ENCODE measurements at regions not wholly inside any gene's neighbourhood (a gene's known extent, or its start where the extent isn't known, plus 50 kb on each side); places are given as distances from the start of the nearest gene placed in this dataset.
A peak's percentile ranks its signal among the peaks of the same experiment; 100 is the strongest.

GRCh38 chr2:144670080-144670479 is 150.2 kb upstream of the ZEB2 start:
- Histone ChIP-seq H3K27me3 (ENCODE audit: control insufficient read depth, insufficient read depth, low read length) (no peaks in the 10 kb centered on the region), H3K9me3 (replicated peaks; ENCODE audit: low read length) (no peaks in the 10 kb centered on the region), H3K4me1 (ENCODE audit: control insufficient read depth, insufficient read depth, low read length) (no peaks in the 10 kb centered on the region), H3K4me3 (ENCODE audit: low read length) (no peak overlapping the region), H3K4me2 (ENCODE audit: low read length) (no peak overlapping the region), H3K9ac (ENCODE audit: low read depth, low read length) (no peak overlapping the region), H3K36me3 (ENCODE audit: insufficient read depth, low read length) (no peaks in the 10 kb centered on the region)

- no peak overlapping the region for H3K4me3 ChIP-seq (ENCODE audit: low read length)
- no peaks in the 10 kb centered on the region for H3K27me3 ChIP-seq (ENCODE audit: control insufficient read depth, insufficient read depth, low read length)
- H3K4me2 ChIP-seq (ENCODE audit: low read length): no peak overlapping the region
- H3K9ac ChIP-seq (ENCODE audit: low read depth, low read length): no peak overlapping the region
- no peaks in the 10 kb centered on the region for H3K36me3 ChIP-seq (ENCODE audit: insufficient read depth, low read length)
- H3K4me1 ChIP-seq (ENCODE audit: control insufficient read depth, insufficient read depth, low read length): no peaks in the 10 kb centered on the region
- no peaks in the 10 kb centered on the region for H3K9me3 ChIP-seq (replicated peaks; ENCODE audit: low read length)
Observed at GRCh38 chr2:144669196-144669987, 149.5 kb upstream of the ZEB2 start.

- no peaks in the 10 kb centered on the region for H3K9me3 ChIP-seq (replicated peaks; ENCODE audit: low read length)
- H3K36me3 ChIP-seq (ENCODE audit: insufficient read depth, low read length): no peaks in the 10 kb centered on the region
- no peaks in the 10 kb centered on the region for H3K4me1 ChIP-seq (ENCODE audit: control insufficient read depth, insufficient read depth, low read length)
- H3K4me2 ChIP-seq (ENCODE audit: low read length): no peak overlapping the region
- no peak overlapping the region for H3K9ac ChIP-seq (ENCODE audit: low read depth, low read length)
- H3K27me3 ChIP-seq (ENCODE audit: control insufficient read depth, insufficient read depth, low read length): no peaks in the 10 kb centered on the region
- no peak overlapping the region for H3K4me3 ChIP-seq (ENCODE audit: low read length)
Observed at GRCh38 chr2:144668493-144669110, 148.7 kb upstream of the ZEB2 start.

GRCh38 chr2:144666032-144666431 is 146.1 kb upstream of the ZEB2 start:
- Histone ChIP-seq H3K27me3 (ENCODE audit: control insufficient read depth, insufficient read depth, low read length) (no peaks in the 10 kb centered on the region), H3K4me2 (ENCODE audit: low read length) (no peak overlapping the region), H3K9ac (ENCODE audit: low read depth, low read length) (no peak overlapping the region), H3K4me3 (ENCODE audit: low read length) (no peak overlapping the region), H3K4me1 (ENCODE audit: control insufficient read depth, insufficient read depth, low read length) (peaks cover 3% of the 10 kb centered on the region), H3K36me3 (ENCODE audit: insufficient read depth, low read length) (no peaks in the 10 kb centered on the region), H3K9me3 (replicated peaks; ENCODE audit: low read length) (no peaks in the 10 kb centered on the region)

- Histone ChIP-seq H3K9ac (ENCODE audit: low read depth, low read length) (no peak overlapping the region), H3K4me3 (ENCODE audit: low read length) (no peak overlapping the region), H3K4me1 (ENCODE audit: control insufficient read depth, insufficient read depth, low read length) (peaks cover 23% of the 10 kb centered on the region), H3K36me3 (ENCODE audit: insufficient read depth, low read length) (no peaks in the 10 kb centered on the region), H3K4me2 (ENCODE audit: low read length) (no peak overlapping the region), H3K9me3 (replicated peaks; ENCODE audit: low read length) (no peaks in the 10 kb centered on the region), H3K27me3 (ENCODE audit: control insufficient read depth, insufficient read depth, low read length) (no peaks in the 10 kb centered on the region)
Observed at GRCh38 chr2:144663207-144663606, 143.3 kb upstream of the ZEB2 start.

GRCh38 chr2:144660518-144661316 is 140.8 kb upstream of the ZEB2 start:
- Histone ChIP-seq H3K4me3 (ENCODE audit: low read length) (no peak overlapping the region), H3K4me1 (ENCODE audit: control insufficient read depth, insufficient read depth, low read length) (peaks cover 31% of the 10 kb centered on the region), H3K9ac (ENCODE audit: low read depth, low read length) (peak overlapping the region; percentile 59)

GRCh38 chr2:144659731-144660275 is 139.9 kb upstream of the ZEB2 start:
- H3K9ac ChIP-seq (ENCODE audit: low read depth, low read length): peak overlapping the region; percentile 59

More at GRCh38 chr2:144660518-144661316, 140.8 kb upstream of the ZEB2 start:
- Histone ChIP-seq H3K9me3 (replicated peaks; ENCODE audit: low read length) (no peaks in the 10 kb centered on the region), H3K27me3 (ENCODE audit: control insufficient read depth, insufficient read depth, low read length) (no peaks in the 10 kb centered on the region), H3K4me2 (ENCODE audit: low read length) (no peak overlapping the region), H3K36me3 (ENCODE audit: insufficient read depth, low read length) (no peaks in the 10 kb centered on the region)

DNA sequence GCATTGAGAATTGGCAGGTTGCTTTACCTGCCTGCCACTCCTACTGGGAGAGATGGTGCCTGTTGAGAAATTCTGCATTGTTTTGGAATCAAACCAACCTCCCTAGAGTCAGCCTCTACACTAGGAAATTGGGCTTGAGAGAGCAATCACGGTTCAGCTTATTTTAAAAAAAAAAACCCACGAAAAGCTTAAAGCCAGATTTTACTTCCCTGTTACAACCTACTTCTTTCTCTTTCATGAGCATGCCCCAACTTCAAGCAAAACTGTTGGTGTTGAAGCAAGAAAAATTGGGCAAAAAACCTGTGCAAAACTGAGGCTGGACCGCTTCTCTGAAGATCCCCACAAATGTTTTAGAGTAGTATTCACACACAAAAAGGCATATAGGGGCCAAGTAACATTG is 134.6 kb upstream of the ZEB2 start:
- Histone ChIP-seq H3K9ac (ENCODE audit: low read depth, low read length) (no peak overlapping the region), H3K36me3 (ENCODE audit: insufficient read depth, low read length) (no peaks in the 10 kb centered on the region), H3K4me2 (ENCODE audit: low read length) (no peak overlapping the region), H3K27me3 (ENCODE audit: control insufficient read depth, insufficient read depth, low read length) (no peaks in the 10 kb centered on the region), H3K4me3 (ENCODE audit: low read length) (no peak overlapping the region), H3K9me3 (replicated peaks; ENCODE audit: low read length) (no peaks in the 10 kb centered on the region), H3K4me1 (ENCODE audit: control insufficient read depth, insufficient read depth, low read length) (peaks cover 31% of the 10 kb centered on the region)

More at GRCh38 chr2:144659731-144660275, 139.9 kb upstream of the ZEB2 start:
- Histone ChIP-seq H3K36me3 (ENCODE audit: insufficient read depth, low read length) (no peaks in the 10 kb centered on the region), H3K4me2 (ENCODE audit: low read length) (peak overlapping the region; percentile 49), H3K4me3 (ENCODE audit: low read length) (peak overlapping the region; percentile 23), H3K4me1 (ENCODE audit: control insufficient read depth, insufficient read depth, low read length) (peaks cover 31% of the 10 kb centered on the region), H3K27me3 (ENCODE audit: control insufficient read depth, insufficient read depth, low read length) (no peaks in the 10 kb centered on the region), H3K9me3 (replicated peaks; ENCODE audit: low read length) (no peaks in the 10 kb centered on the region)

GRCh38 chr2:144650907-144651306 is 131.0 kb upstream of the ZEB2 start:
- peak overlapping the region; percentile 60 for H3K4me2 ChIP-seq (ENCODE audit: low read length)
- peaks cover 16% of the 10 kb centered on the region for H3K4me1 ChIP-seq (ENCODE audit: control insufficient read depth, insufficient read depth, low read length)
- no peaks in the 10 kb centered on the region for H3K9me3 ChIP-seq (replicated peaks; ENCODE audit: low read length)
- no peaks in the 10 kb centered on the region for H3K27me3 ChIP-seq (ENCODE audit: control insufficient read depth, insufficient read depth, low read length)
- no peak overlapping the region for H3K4me3 ChIP-seq (ENCODE audit: low read length)
- H3K9ac ChIP-seq (ENCODE audit: low read depth, low read length): peak overlapping the region; percentile 49
- H3K36me3 ChIP-seq (ENCODE audit: insufficient read depth, low read length): no peaks in the 10 kb centered on the region

- H3K4me2 ChIP-seq (ENCODE audit: low read length): no peak overlapping the region
Observed at GRCh38 chr2:144648837-144649465, 129.0 kb upstream of the ZEB2 start.

More at GRCh38 chr2:144648837-144649465, 129.0 kb upstream of the ZEB2 start:
- no peak overlapping the region for H3K9ac ChIP-seq (ENCODE audit: low read depth, low read length)
- H3K4me1 ChIP-seq (ENCODE audit: control insufficient read depth, insufficient read depth, low read length): peaks cover 16% of the 10 kb centered on the region
- no peak overlapping the region for H3K4me3 ChIP-seq (ENCODE audit: low read length)
- no peaks in the 10 kb centered on the region for H3K36me3 ChIP-seq (ENCODE audit: insufficient read depth, low read length)
- H3K27me3 ChIP-seq (ENCODE audit: control insufficient read depth, insufficient read depth, low read length): no peaks in the 10 kb centered on the region
- H3K9me3 ChIP-seq (replicated peaks; ENCODE audit: low read length): no peaks in the 10 kb centered on the region

Measured in skeletal muscle satellite cell (primary cell).